CD4-positive, alpha-beta T cell treated with Interleukin-4 for 1 hour (primary cell): ENCODE measurements at regions not wholly inside any gene's neighbourhood (a gene's known extent, or its start where the extent isn't known, plus 50 kb on each side); places are given as distances from the start of the nearest gene placed in this dataset.
A peak's percentile ranks its signal among the peaks of the same experiment; 100 is the strongest.
"Not testable (repeated sequence)": the region's sequence is repeated elsewhere in the genome, so short reads cannot be mapped to it uniquely, and the experiment has no call there.

ENCODE experiments used
- DNase-seq, 2 donors: peaks; one replicate each; pipeline ENCODE4 v3.0.0-alpha.2; 2020 to 2022

- DNase-seq: no peak
These were observed 127.6 kb upstream of the TANK start for GRCh38 chr2:161032635-161033034.

- no peak for DNase-seq
These were observed 127.1 kb upstream of the TANK start for GRCh38 chr2:161033059-161033660.

GRCh38 chr2:161036926-161037325 lies 123.3 kb upstream of the TANK start:
- DNase-seq: no peak

GRCh38 chr2:161039071-161039470 lies 121.2 kb upstream of the TANK start:
- DNase-seq: no peak

GRCh38 chr2:161041356-161041755 lies 118.9 kb upstream of the TANK start:
- DNase-seq: no peak

GRCh38 chr2:161042990-161043625 lies 117.1 kb upstream of the TANK start:
- no peak for DNase-seq

- no peak for DNase-seq
These were observed 115.9 kb upstream of the TANK start for GRCh38 chr2:161044095-161044865.

GRCh38 chr2:161044921-161045320 lies 115.3 kb upstream of the TANK start:
- DNase-seq: no peak

GRCh38 chr2:161045726-161046125 lies 114.5 kb upstream of the TANK start:
- no peak for DNase-seq

- DNase-seq: no peak
These were observed 113.4 kb upstream of the TANK start for GRCh38 chr2:161046876-161047275.

GRCh38 chr2:161048317-161048716 lies 111.9 kb upstream of the TANK start:
- DNase-seq: no peak

GRCh38 chr2:161049559-161049958 lies 110.7 kb upstream of the TANK start:
- no peak for DNase-seq

GRCh38 chr2:161052214-161052613 lies 108.0 kb upstream of the TANK start:
- DNase-seq: no peak

- DNase-seq: no peak
These were observed 104.9 kb upstream of the TANK start for GRCh38 chr2:161055289-161055688.

GRCh38 chr2:161059388-161059787 lies 100.8 kb upstream of the TANK start:
- no peak for DNase-seq

GRCh38 chr2:161061786-161062185 lies 98.4 kb upstream of the TANK start:
- no peak for DNase-seq

GRCh38 chr2:161063157-161063945 lies 96.9 kb upstream of the TANK start:
- DNase-seq: peak; percentile 69 to 74

- DNase-seq: no peak
These were observed 96.3 kb upstream of the TANK start for GRCh38 chr2:161063946-161064306.

- no peak for DNase-seq
These were observed 92.3 kb upstream of the TANK start for GRCh38 chr2:161067846-161068350.

- no peak for DNase-seq
These were observed 91.6 kb upstream of the TANK start for GRCh38 chr2:161068670-161069069.

- no peak for DNase-seq
These were observed 89.3 kb upstream of the TANK start for GRCh38 chr2:161070693-161071479.

- DNase-seq: not testable (repeated sequence)
These were observed 87.8 kb upstream of the TANK start for GRCh38 chr2:161072436-161072835.
